ENCODE measurements at regions not wholly inside any gene's neighbourhood (a gene's known extent, or its start where the extent isn't known, plus 50 kb on each side); places are given as distances from the start of the nearest gene placed in this dataset.

DNA sequence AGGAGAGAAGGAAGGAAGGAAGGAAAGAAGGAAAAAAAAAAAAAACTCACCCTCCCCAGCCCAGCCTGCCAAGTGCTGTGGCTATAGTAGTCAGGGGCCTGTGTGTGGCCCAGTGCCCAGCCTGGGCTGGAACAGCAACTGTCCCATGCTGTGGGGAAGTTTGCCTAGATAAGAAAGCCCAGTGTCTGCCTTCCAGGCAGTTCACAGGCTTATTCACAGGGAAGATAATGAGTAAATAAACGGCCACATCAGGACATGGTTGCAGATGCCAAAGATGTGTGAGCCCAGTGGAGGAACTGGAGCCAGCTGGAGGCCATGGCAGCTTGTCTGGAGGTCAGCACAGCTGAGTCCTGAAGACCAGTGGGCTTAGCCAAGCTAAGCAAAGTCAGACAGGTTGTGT is 132.4 kb upstream of the FOXK1 start (continued):
- TF ChIP-seq, protein P1, sequence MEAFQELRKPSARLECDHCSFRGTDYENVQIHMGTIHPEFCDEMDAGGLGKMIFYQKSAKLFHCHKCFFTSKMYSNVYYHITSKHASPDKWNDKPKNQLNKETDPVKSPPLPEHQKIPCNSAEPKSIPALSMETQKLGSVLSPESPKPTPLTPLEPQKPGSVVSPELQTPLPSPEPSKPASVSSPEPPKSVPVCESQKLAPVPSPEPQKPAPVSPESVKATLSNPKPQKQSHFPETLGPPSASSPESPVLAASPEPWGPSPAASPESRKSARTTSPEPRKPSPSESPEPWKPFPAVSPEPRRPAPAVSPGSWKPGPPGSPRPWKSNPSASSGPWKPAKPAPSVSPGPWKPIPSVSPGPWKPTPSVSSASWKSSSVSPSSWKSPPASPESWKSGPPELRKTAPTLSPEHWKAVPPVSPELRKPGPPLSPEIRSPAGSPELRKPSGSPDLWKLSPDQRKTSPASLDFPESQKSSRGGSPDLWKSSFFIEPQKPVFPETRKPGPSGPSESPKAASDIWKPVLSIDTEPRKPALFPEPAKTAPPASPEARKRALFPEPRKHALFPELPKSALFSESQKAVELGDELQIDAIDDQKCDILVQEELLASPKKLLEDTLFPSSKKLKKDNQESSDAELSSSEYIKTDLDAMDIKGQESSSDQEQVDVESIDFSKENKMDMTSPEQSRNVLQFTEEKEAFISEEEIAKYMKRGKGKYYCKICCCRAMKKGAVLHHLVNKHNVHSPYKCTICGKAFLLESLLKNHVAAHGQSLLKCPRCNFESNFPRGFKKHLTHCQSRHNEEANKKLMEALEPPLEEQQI (IDR thresholded peaks at IDR 0.05) = no peak

DNA sequence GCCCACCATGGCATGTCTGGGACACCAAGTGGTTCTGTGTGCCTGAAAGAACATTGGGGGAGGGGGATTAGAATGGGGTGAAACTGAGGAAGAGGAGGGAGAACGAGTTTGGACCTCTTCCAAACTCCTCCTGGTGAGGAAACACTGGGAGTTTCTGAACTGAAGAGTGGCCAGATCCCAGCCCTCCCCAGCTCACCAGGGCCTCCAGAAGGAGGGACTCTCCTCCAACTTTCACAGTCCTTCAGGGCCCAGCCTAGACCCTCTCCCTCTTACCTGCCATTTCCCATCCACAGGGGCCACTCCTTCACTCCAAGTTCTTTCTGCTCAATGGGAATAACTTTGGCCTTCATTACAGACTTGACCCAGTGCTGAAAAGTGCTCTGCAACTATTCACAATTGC is 132.0 kb upstream of the FOXK1 start:
- no peaks in the 10 kb centered on the region for H3K79me2 ChIP-seq (ENCODE audit: control insufficient read depth, insufficient read depth, low read length)
- no peaks in the 10 kb centered on the region for H3K9me1 ChIP-seq (ENCODE audit: control insufficient read depth, insufficient read depth, low read length)
- H3K9ac ChIP-seq (ENCODE audit: insufficient read depth in 1 of 2, low read depth in 2 of 2, low read length in 2 of 2) = no peak overlapping the region
- CTCF ChIA-PET (ENCODE audit: low intra/inter-chr PET ratio) = no interaction called here
- ATAC-seq (no peak), DNase-seq (ENCODE audit: extremely low read depth in 1 of 4, low spot score in 3 of 4) (no peak), FAIRE-seq (no peak)
- POLR2A ChIA-PET = interaction anchor here (0.6 kb wide), 1 partner anchor 267 kb away, joined by 3 read pairs; no protein-coding TSS in a partner anchor
- WGBS (ENCODE audit: insufficient coverage, low coverage, missing lambda C conversion rate) = 0% methylated on average over 1 of the region's 1 CpG
- no peak overlapping the region for H3K27ac ChIP-seq (ENCODE audit: extremely low read depth, low read depth, low read length)
- BruUV-seq (replicated peaks) = no TSS peak
- H3K27me3 ChIP-seq (ENCODE audit: control insufficient read depth in 2 of 2, insufficient read depth in 2 of 2, low read length in 2 of 2) = no peaks in the 10 kb centered on the region
- H3K9me3 ChIP-seq (replicated peaks; ENCODE audit: control insufficient read depth, insufficient read depth, low read depth, low read length) = no peaks in the 10 kb centered on the region; the same call in 1 of the 2 replicates
- no peaks in the 10 kb centered on the region for H3K36me3 ChIP-seq (ENCODE audit: control insufficient read depth, insufficient read depth, low read length)
- H4K20me1 ChIP-seq (replicated peaks; ENCODE audit: control insufficient read depth, insufficient read depth, low read length) = no peaks in the 10 kb centered on the region
- no peaks in the 10 kb centered on the region for H3K4me1 ChIP-seq (replicated peaks in 1 of 2; ENCODE audit: control insufficient read depth in 2 of 2, insufficient read depth in 2 of 2, low read length in 2 of 2)
- no peak overlapping the region for H3K4me3 ChIP-seq
- intact Hi-C loops (cut with micrococcal nuclease) = no loop called here
- no peak overlapping the region for H3K4me2 ChIP-seq (ENCODE audit: insufficient read depth, low read length)
- in situ Hi-C loops (cut with MboI) = no loop called here
- no peak overlapping the region for H2AFZ ChIP-seq (ENCODE audit: low read depth, low read length)
- TF ChIP-seq FOS (IDR thresholded peaks at IDR 0.05; ENCODE audit: extremely low read depth, insufficient read length) = no peak
- no peak for TF ChIP-seq SPI1 (IDR thresholded peaks at IDR 0.05; ENCODE audit: borderline replicate concordance, low read depth, low read length)
- TF ChIP-seq, protein P2, sequence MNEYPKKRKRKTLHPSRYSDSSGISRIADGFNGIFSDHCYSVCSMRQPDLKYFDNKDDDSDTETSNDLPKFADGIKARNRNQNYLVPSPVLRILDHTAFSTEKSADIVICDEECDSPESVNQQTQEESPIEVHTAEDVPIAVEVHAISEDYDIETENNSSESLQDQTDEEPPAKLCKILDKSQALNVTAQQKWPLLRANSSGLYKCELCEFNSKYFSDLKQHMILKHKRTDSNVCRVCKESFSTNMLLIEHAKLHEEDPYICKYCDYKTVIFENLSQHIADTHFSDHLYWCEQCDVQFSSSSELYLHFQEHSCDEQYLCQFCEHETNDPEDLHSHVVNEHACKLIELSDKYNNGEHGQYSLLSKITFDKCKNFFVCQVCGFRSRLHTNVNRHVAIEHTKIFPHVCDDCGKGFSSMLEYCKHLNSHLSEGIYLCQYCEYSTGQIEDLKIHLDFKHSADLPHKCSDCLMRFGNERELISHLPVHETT (CRISPR knock-in tag; conservative IDR thresholded peaks at IDR 0.05 in 1 of 2, IDR thresholded peaks at IDR 0.05 in 1 of 2) = no peak
- no peak for TF ChIP-seq TBL1XR1 (IDR thresholded peaks at IDR 0.05; ENCODE audit: low read length in 2 of 2)
- no peak for TF ChIP-seq ZNF12 (CRISPR knock-in tag; IDR thresholded peaks at IDR 0.05)
- TF ChIP-seq STAG1 (CRISPR knock-in tag; IDR thresholded peaks at IDR 0.05; ENCODE audit: borderline replicate concordance) = no peak
- TF ChIP-seq ETV5 (CRISPR knock-in tag; IDR thresholded peaks at IDR 0.05; ENCODE audit: low read depth) = no peak
- no peak for TF ChIP-seq BCL6 (CRISPR knock-in tag; IDR thresholded peaks at IDR 0.05)
- TF ChIP-seq RB1 (IDR thresholded peaks at IDR 0.05; ENCODE audit: low read depth) = no peak
- TF ChIP-seq ZNF785 (CRISPR knock-in tag; IDR thresholded peaks at IDR 0.05) = no peak
- TF ChIP-seq, protein P3, sequence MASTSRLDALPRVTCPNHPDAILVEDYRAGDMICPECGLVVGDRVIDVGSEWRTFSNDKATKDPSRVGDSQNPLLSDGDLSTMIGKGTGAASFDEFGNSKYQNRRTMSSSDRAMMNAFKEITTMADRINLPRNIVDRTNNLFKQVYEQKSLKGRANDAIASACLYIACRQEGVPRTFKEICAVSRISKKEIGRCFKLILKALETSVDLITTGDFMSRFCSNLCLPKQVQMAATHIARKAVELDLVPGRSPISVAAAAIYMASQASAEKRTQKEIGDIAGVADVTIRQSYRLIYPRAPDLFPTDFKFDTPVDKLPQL (IDR thresholded peaks at IDR 0.05; ENCODE audit: extremely low read depth, insufficient read length) = no peak
- no peak for TF ChIP-seq ZNF3 (CRISPR knock-in tag; IDR thresholded peaks at IDR 0.05)
- no peak for TF ChIP-seq PML (IDR thresholded peaks at IDR 0.05; ENCODE audit: low read length)
- TF ChIP-seq MYC (IDR thresholded peaks at IDR 0.05; ENCODE audit: low read depth, low read length) = no peak
- TF ChIP-seq MYC (CRISPR knock-in tag; IDR thresholded peaks at IDR 0.05; ENCODE audit: borderline replicate concordance, low read depth) = no peak

Measured in K562 (cell line).